ENCODE measurements at regions not wholly inside any gene's neighbourhood (a gene's known extent, or its start where the extent isn't known, plus 50 kb on each side); places are given as distances from the start of the nearest gene placed in this dataset.

DNA sequence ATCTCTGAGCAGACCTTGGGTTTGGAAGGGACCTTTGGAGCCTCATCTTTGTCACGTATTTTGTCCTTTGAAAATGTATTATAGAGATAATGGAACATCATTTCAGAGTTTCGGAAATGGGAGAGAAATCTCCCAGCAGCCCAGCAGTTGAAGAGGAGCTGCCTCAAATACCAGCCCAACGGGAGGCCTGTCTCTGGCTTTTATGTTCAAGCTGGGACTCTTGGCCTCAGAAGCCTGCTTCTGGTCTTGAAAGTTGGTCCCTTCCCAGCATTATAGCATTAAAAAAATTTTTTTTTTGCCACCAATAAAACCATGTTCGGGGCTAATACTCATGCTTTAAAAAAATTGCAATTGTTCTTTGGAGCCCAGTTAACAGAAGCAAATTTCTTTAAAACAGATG, 73.4 kb upstream of the CTBP2 start:
- H3K4me1 ChIP-seq (ENCODE audit: control insufficient read depth, insufficient read depth, low read length): no peaks in the 10 kb centered on the region
- no peak for FAIRE-seq
- ATAC-seq: no peak
- H3K79me2 ChIP-seq (ENCODE audit: control insufficient read depth, insufficient read depth, low read length): no peaks in the 10 kb centered on the region
- TF ChIP-seq BRCA1 (IDR thresholded peaks at IDR 0.05; ENCODE audit: low read depth, low read length): no peak
- TF ChIP-seq KDM1A (IDR thresholded peaks at IDR 0.05; ENCODE audit: borderline replicate concordance): no peak
- TF ChIP-seq JUND (IDR thresholded peaks at IDR 0.05; ENCODE audit: low read depth, low read length): no peak
- TF ChIP-seq, protein P1, sequence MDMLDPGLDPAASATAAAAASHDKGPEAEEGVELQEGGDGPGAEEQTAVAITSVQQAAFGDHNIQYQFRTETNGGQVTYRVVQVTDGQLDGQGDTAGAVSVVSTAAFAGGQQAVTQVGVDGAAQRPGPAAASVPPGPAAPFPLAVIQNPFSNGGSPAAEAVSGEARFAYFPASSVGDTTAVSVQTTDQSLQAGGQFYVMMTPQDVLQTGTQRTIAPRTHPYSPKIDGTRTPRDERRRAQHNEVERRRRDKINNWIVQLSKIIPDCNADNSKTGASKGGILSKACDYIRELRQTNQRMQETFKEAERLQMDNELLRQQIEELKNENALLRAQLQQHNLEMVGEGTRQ (IDR thresholded peaks at IDR 0.05; ENCODE audit: borderline replicate concordance, low read depth, low read length): no peak
- TF ChIP-seq TARDBP (IDR thresholded peaks at IDR 0.05; ENCODE audit: borderline replicate concordance): no peak
- TF ChIP-seq, protein P2, sequence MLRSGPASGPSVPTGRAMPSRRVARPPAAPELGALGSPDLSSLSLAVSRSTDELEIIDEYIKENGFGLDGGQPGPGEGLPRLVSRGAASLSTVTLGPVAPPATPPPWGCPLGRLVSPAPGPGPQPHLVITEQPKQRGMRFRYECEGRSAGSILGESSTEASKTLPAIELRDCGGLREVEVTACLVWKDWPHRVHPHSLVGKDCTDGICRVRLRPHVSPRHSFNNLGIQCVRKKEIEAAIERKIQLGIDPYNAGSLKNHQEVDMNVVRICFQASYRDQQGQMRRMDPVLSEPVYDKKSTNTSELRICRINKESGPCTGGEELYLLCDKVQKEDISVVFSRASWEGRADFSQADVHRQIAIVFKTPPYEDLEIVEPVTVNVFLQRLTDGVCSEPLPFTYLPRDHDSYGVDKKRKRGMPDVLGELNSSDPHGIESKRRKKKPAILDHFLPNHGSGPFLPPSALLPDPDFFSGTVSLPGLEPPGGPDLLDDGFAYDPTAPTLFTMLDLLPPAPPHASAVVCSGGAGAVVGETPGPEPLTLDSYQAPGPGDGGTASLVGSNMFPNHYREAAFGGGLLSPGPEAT (IDR thresholded peaks at IDR 0.05; ENCODE audit: low read depth): no peak
- TF ChIP-seq RB1 (IDR thresholded peaks at IDR 0.05; ENCODE audit: borderline replicate concordance): no peak
- no peak for TF ChIP-seq MEF2B (IDR thresholded peaks at IDR 0.05; ENCODE audit: partially characterized antibody, poor library complexity, severe bottlenecking)
- TF ChIP-seq CBFB (IDR thresholded peaks at IDR 0.05; ENCODE audit: low read depth): no peak
- no peak for TF ChIP-seq EGR1 (IDR thresholded peaks at IDR 0.05; ENCODE audit: borderline replicate concordance in 1 of 2, low read depth in 2 of 2, low read length in 2 of 2)
- TF ChIP-seq TCF7 (IDR thresholded peaks at IDR 0.05; ENCODE audit: borderline replicate concordance): no peak
- TF ChIP-seq NR2C2 (IDR thresholded peaks at IDR 0.05; ENCODE audit: borderline replicate concordance, control insufficient read depth, insufficient read length, low read depth): no peak
- no peak for TF ChIP-seq GATAD2B (conservative IDR thresholded peaks at IDR 0.05; ENCODE audit: low read depth)
- TF ChIP-seq ZSCAN29 (IDR thresholded peaks at IDR 0.05): no peak
- H3K9ac ChIP-seq (ENCODE audit: control insufficient read depth, insufficient read depth, low read length): no peak overlapping the region
- SMC1A ChIA-PET (ENCODE audit: uncharacterized antibody, unreplicated experiment): no interaction called here
- no peaks in the 10 kb centered on the region for H3K36me3 ChIP-seq (ENCODE audit: control insufficient read depth in 2 of 2, insufficient read depth in 2 of 2, low read length in 1 of 2)
- CTCF ChIA-PET: no interaction called here
- RAD21 ChIA-PET (ENCODE audit: unreplicated experiment): no interaction called here
- no peaks in the 10 kb centered on the region for H3K27me3 ChIP-seq (replicated peaks in 1 of 2; ENCODE audit: control insufficient read depth in 2 of 2, insufficient read depth in 2 of 2, low read length in 1 of 2)
- H3K4me2 ChIP-seq (ENCODE audit: control insufficient read depth, insufficient read depth): no peak overlapping the region
- H2AFZ ChIP-seq (ENCODE audit: control insufficient read depth, low read depth, low read length): no peak overlapping the region
- POLR2A ChIA-PET: no interaction called here
- whole genome bisulfite sequencing (ENCODE audit: insufficient coverage, insufficient replicate concordance, low lambda C conversion rate, missing lambda C conversion rate): 0% methylated on average over 4 of the region's 4 CpGs
- H3K27ac ChIP-seq (ENCODE audit: control insufficient read depth, insufficient read depth): no peak overlapping the region
- no peaks in the 10 kb centered on the region for H4K20me1 ChIP-seq (ENCODE audit: control insufficient read depth, insufficient read depth)
- H3K9me3 ChIP-seq (replicated peaks; ENCODE audit: control insufficient read depth, insufficient read depth, low read length): no peaks in the 10 kb centered on the region; the same call in 1 of the 3 replicates
- intact Hi-C loops (cut with micrococcal nuclease; ENCODE audit: unreplicated experiment) (no loop called here), in situ Hi-C loops (cut with MboI) (no loop called here)
- DNase-seq (ENCODE audit: low read depth, low spot score): no peak
- no TSS peak for BruUV-seq (replicated peaks)
- H3K4me3 ChIP-seq: no peak overlapping the region
